A549 (cell line): ENCODE measurements at regions not wholly inside any gene's neighbourhood (a gene's known extent, or its start where the extent isn't known, plus 50 kb on each side); places are given as distances from the start of the nearest gene placed in this dataset.

ENCODE experiments used
- ATAC-seq, 2 experiments: fragments of 200-7000 bp in 1 of 2; fragments of >200 bp in 1 of 2; cut with Nextera tagmentation in 1 of 2; cut with Tn5 transposase in 1 of 2; 3 replicates each; pipeline versions ENCODE4 v1.8.0 to v1.9.1; 2018 to 2020; ENCODE audit warnings: mild to moderate bottlenecking in 1 of 2, moderate library complexity in 1 of 2
- CTCF ChIA-PET: fragments of 300-600 bp; sonication (Branson Sonifier 250); formaldehyde crosslinking; extraction: SDS; loops from one replicate; lab custom pipeline; 2021; ENCODE audit warnings: antibody characterized with exemption, inconsistent platforms; lab: Yijun Ruan, JAX
- POLR2A ChIA-PET: fragments of 350-600 bp; formaldehyde crosslinking; extraction: SDS; loops from one replicate; lab custom pipeline; 2021; ENCODE audit warnings: antibody characterized with exemption, inconsistent platforms; lab: Yijun Ruan, JAX
- DNase-seq, 2 experiments: peaks; one replicate each; pipeline versions ENCODE4 v3.0.0 to v3.0.0-alpha.2; 2011 to 2016; ENCODE audit warnings: low read depth in 1 of 2, low spot score in 1 of 2
- FAIRE-seq: peaks from 2 replicates; lab custom pipeline; 2011; peaks lifted over from hg19 to GRCh38; lab: Jason Lieb, UNC
- H3K27ac ChIP-seq, 2 experiments: fragments of >200 bp; sonication (Bioruptor Twin); formaldehyde crosslinking; 3 replicates each; pipeline ENCODE4 v1.5.1; 2016 to 2017
- H3K4me1 ChIP-seq: fragments of >200 bp; sonication (Bioruptor Twin); formaldehyde crosslinking; 3 replicates; pipeline ENCODE4 v1.6.1; 2016
- H3K4me2 ChIP-seq: fragments of >200 bp; sonication (Bioruptor Twin); formaldehyde crosslinking; 3 replicates; pipeline ENCODE4 v1.6.1; 2016
- H3K4me3 ChIP-seq: fragments of >200 bp; sonication (Bioruptor Twin); formaldehyde crosslinking; 3 replicates; pipeline ENCODE4 v1.5.1; 2016
- H3K9me3 ChIP-seq: fragments of >200 bp; sonication (Bioruptor Twin); formaldehyde crosslinking; 3 replicates; pipeline ENCODE4 v1.6.1; 2016
- CHD2 ChIP-seq: fragments of 150-350 bp; IDR thresholded peaks from 2 replicates; pipeline ENCODE4 v1.6.1; 2014; ENCODE audit warnings: low read length; ENCODE audit not compliant: partially characterized antibody
- CHD4 ChIP-seq: fragments of 200-600 bp; sonication (generic); IDR thresholded peaks from 2 replicates; pipeline ENCODE4 v1.6.1; 2016; ENCODE audit warnings: antibody characterized with exemption, mild to moderate bottlenecking, borderline replicate concordance
- EHF ChIP-seq: fragments of 250-450 bp; sonication (Bioruptor Pico); IDR thresholded peaks from 2 replicates; pipeline ENCODE4 v1.5.0; 2020; ENCODE audit warnings: mild to moderate bottlenecking
- EHMT2 ChIP-seq: fragments of 200-600 bp; sonication (generic); IDR thresholded peaks from 2 replicates; pipeline ENCODE4 v1.6.1; 2016; ENCODE audit warnings: antibody characterized with exemption, low read depth, mild to moderate bottlenecking, moderate library complexity
- EP300 ChIP-seq, 2 experiments: fragments of >200 bp; sonication (Bioruptor Twin); formaldehyde crosslinking; IDR thresholded peaks; 2 replicates in 1 of 2; 3 replicates in 1 of 2; pipeline ENCODE4 v1.6.1; 2016 to 2017
- FOXS1 ChIP-seq: fragments of 250-450 bp; sonication (Bioruptor Pico); IDR thresholded peaks from 2 replicates; pipeline ENCODE4 v1.5.0; 2020; ENCODE audit warnings: mild to moderate bottlenecking, moderate library complexity
- GATA3 ChIP-seq: IDR thresholded peaks from 2 replicates; pipeline ENCODE4 v1.6.1; 2012; ENCODE audit warnings: borderline replicate concordance
- HEYL ChIP-seq: fragments of 250-450 bp; sonication (Bioruptor Pico); IDR thresholded peaks from 2 replicates; pipeline ENCODE4 v1.8.0; 2021; ENCODE audit warnings: mild to moderate bottlenecking, moderate library complexity
- HOXB13 ChIP-seq: fragments of 250-450 bp; sonication (Bioruptor Pico); IDR thresholded peaks from 2 replicates; pipeline ENCODE4 v1.5.0; 2020; ENCODE audit warnings: low read depth, mild to moderate bottlenecking, moderate library complexity
- HOXB5 ChIP-seq: fragments of 250-450 bp; sonication (Bioruptor Pico); IDR thresholded peaks from 2 replicates; pipeline ENCODE4 v1.5.0; 2020; ENCODE audit warnings: mild to moderate bottlenecking, moderate library complexity
- JUNB ChIP-seq: fragments of >200 bp; sonication (Bioruptor Twin); formaldehyde crosslinking; IDR thresholded peaks from 2 replicates; pipeline ENCODE4 v1.6.1; 2016
- KDM5A ChIP-seq: fragments of 200-600 bp; sonication (generic); IDR thresholded peaks from 2 replicates; pipeline ENCODE4 v1.6.1; 2016; ENCODE audit warnings: antibody characterized with exemption, mild to moderate bottlenecking
- MAZ ChIP-seq: fragments of 150-350 bp; IDR thresholded peaks from 2 replicates; pipeline ENCODE4 v1.6.1; 2014; ENCODE audit warnings: antibody characterized with exemption, low read depth, low read length, borderline replicate concordance
- MYC ChIP-seq: IDR thresholded peaks from 2 replicates; pipeline ENCODE4 v1.6.1; 2012; ENCODE audit warnings: mild to moderate bottlenecking, inconsistent platforms, low read length, improper control_type of control experiment, borderline replicate concordance
- NFE2L2 ChIP-seq: fragments of 150-350 bp; conservative IDR thresholded peaks from 2 replicates; pipeline ENCODE4 v1.6.1; 2014; ENCODE audit warnings: low read length
- NR3C1 ChIP-seq: fragments of >200 bp; sonication (Bioruptor Twin); formaldehyde crosslinking; IDR thresholded peaks from 3 replicates; pipeline ENCODE4 v1.6.1; 2017
- RAD21 ChIP-seq, 2 experiments: fragments of >200 bp in 1 of 2; sonication (Bioruptor Twin) in 1 of 2; formaldehyde crosslinking in 1 of 2; IDR thresholded peaks in 1 of 2; conservative IDR thresholded peaks in 1 of 2; 2 replicates in 1 of 2; 3 replicates in 1 of 2; pipeline ENCODE4 v1.6.1; 2012 to 2018; ENCODE audit warnings: inconsistent platforms in 1 of 2
- RCOR1 ChIP-seq: fragments of 150-350 bp; IDR thresholded peaks from 2 replicates; pipeline ENCODE4 v1.6.1; 2014; ENCODE audit warnings: antibody characterized with exemption, low read length, low read depth
- RFX5 ChIP-seq: fragments of 450-650 bp; IDR thresholded peaks from 2 replicates; pipeline ENCODE4 v1.7.1; 2014; ENCODE audit warnings: antibody characterized with exemption, mild to moderate bottlenecking, moderate library complexity
- WGBS: methylation state at CpG from one replicate; pipeline ENCODE4 v1.1.6; 2017; ENCODE audit errors: missing lambda C conversion rate; 5-methylcytosine and 5-hydroxymethylcytosine counted together
- TF ChIP-seq, protein P1 (sequence below): fragments of >200 bp; sonication (Bioruptor Twin); formaldehyde crosslinking; IDR thresholded peaks from 2 replicates; pipeline ENCODE4 v1.6.1; 2016
- TF ChIP-seq, protein P2 (sequence below): fragments of >200 bp; sonication (Bioruptor Twin); formaldehyde crosslinking; IDR thresholded peaks from 3 replicates; pipeline ENCODE4 v1.5.1; 2016
- TF ChIP-seq, protein P3 (sequence below): fragments of 250-450 bp; sonication (Bioruptor Pico); IDR thresholded peaks from 2 replicates; pipeline ENCODE4 v1.5.0; 2020; ENCODE audit warnings: low read depth, mild to moderate bottlenecking, moderate library complexity

DNA sequence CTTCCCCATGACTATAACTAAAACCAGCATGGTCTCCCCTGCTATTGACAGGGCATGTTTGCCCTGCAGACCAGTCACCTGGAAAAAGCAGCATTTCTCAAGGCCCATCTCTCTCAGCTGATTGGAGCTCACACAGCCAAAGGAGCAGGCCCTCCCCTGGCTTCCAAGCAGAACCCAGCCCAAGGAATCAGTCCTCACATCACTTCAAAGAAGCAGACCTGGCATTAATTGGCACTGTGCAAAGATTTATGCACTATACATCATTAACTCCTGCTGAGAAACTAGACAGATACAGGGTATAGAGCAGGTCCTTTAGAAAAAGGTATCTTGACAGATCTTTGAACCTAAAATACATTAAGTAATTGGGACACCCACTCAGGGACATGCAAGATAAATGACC, 323.8 kb upstream of the PPP2R3A start:
- DNase-seq (no peak), FAIRE-seq (no peak), ATAC-seq (no peak)
- TF ChIP-seq MYC (no peak), JUNB (no peak), GATA3 (no peak), CHD2 (no peak), HOXB13 (CRISPR knock-in tag) (no peak), RFX5 (no peak), EHMT2 (no peak), HOXB5 (CRISPR knock-in tag) (no peak)
- Histone ChIP-seq H3K4me3 (no peak overlapping the region), H3K4me1 (no peaks in the 10 kb centered on the region), H3K27ac (no peak overlapping the region), H3K9me3 (no peaks in the 10 kb centered on the region), H3K4me2 (no peak overlapping the region)
- ChIA-PET CTCF (no interaction called here), POLR2A (no interaction called here)

DNA sequence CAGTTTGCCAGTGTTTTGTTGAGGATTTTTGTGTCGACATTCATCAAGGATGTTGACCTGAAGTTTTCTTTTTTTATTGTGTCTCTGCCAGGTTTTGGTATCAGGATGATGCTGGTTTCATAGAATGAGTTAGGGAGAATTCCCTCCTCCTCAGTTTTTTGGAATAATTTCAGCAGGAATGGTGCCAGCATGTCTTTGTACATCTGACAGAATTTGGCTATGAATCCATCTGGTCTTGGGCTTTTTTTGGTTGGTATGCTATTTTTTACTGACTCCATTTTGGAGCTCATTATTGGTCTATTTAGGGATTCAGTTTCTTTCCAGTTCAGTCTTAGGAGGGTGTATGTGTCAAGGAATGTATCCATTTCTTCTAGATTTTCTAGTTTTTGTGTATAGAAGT, 320.0 kb upstream of the PPP2R3A start:
- Histone ChIP-seq H3K4me2 (no peak overlapping the region), H3K9me3 (no peaks in the 10 kb centered on the region), H3K4me3 (no peak overlapping the region), H3K4me1 (no peaks in the 10 kb centered on the region), H3K27ac (no peak overlapping the region)
- CTCF ChIA-PET, result no interaction called here
- POLR2A ChIA-PET, result no interaction called here
- WGBS, result 4% methylated on average over 1 of the region's 1 CpG
- ATAC-seq (no peak), FAIRE-seq (no peak), DNase-seq (no peak)
- TF ChIP-seq MAZ, result no peak
- TF ChIP-seq, protein P1, sequence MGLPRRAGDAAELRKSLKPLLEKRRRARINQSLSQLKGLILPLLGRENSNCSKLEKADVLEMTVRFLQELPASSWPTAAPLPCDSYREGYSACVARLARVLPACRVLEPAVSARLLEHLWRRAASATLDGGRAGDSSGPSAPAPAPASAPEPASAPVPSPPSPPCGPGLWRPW, result no peak
- TF ChIP-seq KDM5A, result no peak
- TF ChIP-seq, protein P2, sequence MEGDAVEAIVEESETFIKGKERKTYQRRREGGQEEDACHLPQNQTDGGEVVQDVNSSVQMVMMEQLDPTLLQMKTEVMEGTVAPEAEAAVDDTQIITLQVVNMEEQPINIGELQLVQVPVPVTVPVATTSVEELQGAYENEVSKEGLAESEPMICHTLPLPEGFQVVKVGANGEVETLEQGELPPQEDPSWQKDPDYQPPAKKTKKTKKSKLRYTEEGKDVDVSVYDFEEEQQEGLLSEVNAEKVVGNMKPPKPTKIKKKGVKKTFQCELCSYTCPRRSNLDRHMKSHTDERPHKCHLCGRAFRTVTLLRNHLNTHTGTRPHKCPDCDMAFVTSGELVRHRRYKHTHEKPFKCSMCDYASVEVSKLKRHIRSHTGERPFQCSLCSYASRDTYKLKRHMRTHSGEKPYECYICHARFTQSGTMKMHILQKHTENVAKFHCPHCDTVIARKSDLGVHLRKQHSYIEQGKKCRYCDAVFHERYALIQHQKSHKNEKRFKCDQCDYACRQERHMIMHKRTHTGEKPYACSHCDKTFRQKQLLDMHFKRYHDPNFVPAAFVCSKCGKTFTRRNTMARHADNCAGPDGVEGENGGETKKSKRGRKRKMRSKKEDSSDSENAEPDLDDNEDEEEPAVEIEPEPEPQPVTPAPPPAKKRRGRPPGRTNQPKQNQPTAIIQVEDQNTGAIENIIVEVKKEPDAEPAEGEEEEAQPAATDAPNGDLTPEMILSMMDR, result no peak
- no peak for TF ChIP-seq GATA3
- TF ChIP-seq NFE2L2, result no peak
- no peak for TF ChIP-seq HOXB13 (CRISPR knock-in tag)
- no peak for TF ChIP-seq RAD21 (conservative IDR thresholded peaks at IDR 0.05 in 1 of 2, IDR thresholded peaks at IDR 0.05 in 1 of 2)
- no peak for TF ChIP-seq EP300 (IDR thresholded peaks at IDR 0.05)
- no peak for TF ChIP-seq HEYL (CRISPR knock-in tag)
- no peak for TF ChIP-seq RCOR1
- TF ChIP-seq, protein P3, sequence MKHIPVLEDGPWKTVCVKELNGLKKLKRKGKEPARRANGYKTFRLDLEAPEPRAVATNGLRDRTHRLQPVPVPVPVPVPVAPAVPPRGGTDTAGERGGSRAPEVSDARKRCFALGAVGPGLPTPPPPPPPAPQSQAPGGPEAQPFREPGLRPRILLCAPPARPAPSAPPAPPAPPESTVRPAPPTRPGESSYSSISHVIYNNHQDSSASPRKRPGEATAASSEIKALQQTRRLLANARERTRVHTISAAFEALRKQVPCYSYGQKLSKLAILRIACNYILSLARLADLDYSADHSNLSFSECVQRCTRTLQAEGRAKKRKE (CRISPR knock-in tag), result no peak
- no peak for TF ChIP-seq FOXS1 (CRISPR knock-in tag)
- TF ChIP-seq MYC, result no peak
- TF ChIP-seq EHF (CRISPR knock-in tag), result no peak
- TF ChIP-seq NR3C1, result no peak

DNA sequence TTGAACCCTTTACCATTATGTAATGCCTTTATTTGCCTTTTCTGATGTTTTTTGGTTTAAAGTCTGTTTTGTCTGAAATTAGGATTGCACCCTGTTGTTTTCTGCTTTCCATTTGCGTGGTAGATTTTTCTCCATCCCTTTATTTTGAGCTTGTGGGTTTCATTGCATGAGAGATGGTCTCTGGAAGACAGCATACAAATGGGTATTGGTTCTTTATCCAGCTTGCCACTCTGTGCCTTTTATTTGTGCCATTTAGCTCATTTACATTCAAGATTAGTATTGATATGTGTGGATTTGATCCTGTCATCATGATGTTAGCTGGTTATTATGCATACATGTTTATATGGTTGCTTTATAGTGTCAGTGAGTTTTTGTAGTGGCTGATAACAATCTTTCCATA, 318.7 kb upstream of the PPP2R3A start:
- ATAC-seq (no peak), DNase-seq (no peak), FAIRE-seq (no peak)
- no peaks in the 10 kb centered on the region for H3K9me3 ChIP-seq
- 0% methylated on average over 1 of the region's 1 CpG for WGBS
- H3K4me3 ChIP-seq, result no peak overlapping the region
- ChIA-PET POLR2A (no interaction called here), CTCF (no interaction called here)
- no peak overlapping the region for H3K4me2 ChIP-seq
- no peak overlapping the region for H3K27ac ChIP-seq
- H3K4me1 ChIP-seq, result no peaks in the 10 kb centered on the region
- no peak for TF ChIP-seq CHD4
- no peak for TF ChIP-seq CHD2
- no peak for TF ChIP-seq HOXB13 (CRISPR knock-in tag)
